ENCODE measurements at regions not wholly inside any gene's neighbourhood (a gene's known extent, or its start where the extent isn't known, plus 50 kb on each side); places are given as distances from the start of the nearest gene placed in this dataset.

GRCh38 chr2:128537646-128538045 is 219.0 kb upstream of the HS6ST1 start:
- FAIRE-seq, result no peak

DNA sequence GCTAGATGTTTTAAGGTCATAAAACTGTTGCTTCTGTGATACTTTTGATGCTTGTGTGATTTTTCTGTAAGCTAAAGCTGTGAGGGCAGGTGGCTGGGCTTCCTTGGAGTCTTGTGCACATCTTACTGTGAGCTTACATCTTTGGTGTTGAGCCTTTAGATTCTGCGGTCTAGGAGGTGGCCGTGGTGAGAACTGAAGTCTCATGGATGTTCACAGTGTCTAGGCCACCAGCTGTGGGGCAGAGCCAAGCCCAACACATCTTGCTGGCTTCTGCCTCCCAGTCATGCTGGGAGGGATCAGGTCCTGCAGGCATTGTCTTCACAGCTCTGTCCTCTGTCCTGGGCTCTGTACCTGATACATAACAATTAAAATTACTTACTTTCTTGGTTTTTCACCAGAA is 219.7 kb upstream of the HS6ST1 start:
- FAIRE-seq, result no peak

DNA sequence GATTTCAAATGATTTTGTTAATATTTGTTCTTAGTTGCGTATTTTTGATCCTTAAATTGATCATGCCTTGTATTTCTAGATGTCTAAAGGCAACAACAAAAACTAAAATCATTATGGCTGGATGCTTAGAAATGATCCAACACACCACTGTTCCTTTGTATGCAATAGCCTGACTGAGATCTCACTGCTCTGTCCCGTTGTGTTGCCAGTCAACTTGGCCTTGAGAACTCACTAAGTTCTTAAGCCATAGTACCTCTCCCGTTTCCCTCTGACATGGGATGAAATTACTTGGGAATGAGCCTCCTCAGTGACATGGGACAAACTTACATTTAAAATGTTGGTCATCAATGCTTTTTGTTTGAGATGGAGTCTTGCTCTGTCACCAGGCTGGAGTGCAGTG is 222.0 kb upstream of the HS6ST1 start:
- no peak for FAIRE-seq

GRCh38 chr2:128541448-128541847 is 222.8 kb upstream of the HS6ST1 start:
- FAIRE-seq, result no peak

DNA sequence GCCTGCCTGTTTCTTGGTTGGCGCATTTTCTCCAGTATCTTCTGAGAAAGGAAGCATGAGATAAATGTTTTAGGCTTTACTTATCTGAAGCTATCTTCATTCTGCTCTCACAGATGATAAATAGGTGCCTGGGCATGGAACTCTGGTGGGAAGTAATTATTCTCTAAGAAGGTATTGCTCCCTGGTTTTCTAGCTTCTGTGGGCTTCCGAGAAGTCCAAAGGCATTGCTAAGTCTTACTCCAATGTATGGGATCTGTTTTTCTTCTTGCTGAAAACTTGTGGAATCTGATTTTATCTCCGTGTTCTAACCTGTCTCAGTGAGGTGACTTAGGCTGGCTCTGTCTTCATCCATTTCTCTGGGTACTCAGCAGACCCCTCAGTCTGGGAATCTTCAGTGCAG is 224.4 kb upstream of the HS6ST1 start:
- no peak for FAIRE-seq

DNA sequence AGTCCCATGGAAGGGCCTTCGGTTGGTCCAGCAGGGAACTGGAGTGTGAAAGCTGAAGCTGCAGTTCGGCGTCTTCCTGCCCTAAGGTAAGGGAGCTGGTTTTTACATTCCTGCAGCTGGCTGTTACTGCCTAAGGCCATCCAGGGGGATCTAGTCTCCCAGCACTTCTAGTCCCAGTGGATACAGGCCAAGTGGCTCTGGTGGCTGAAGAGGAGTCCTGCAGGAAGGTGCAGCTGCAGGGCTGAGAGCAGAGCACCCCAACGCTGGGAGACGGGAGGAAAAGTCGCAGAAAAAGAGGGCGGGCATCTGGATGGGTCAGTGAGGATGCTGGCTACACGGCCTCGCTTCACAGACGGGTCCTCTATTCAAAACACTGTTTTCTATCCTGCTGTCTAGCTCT is 225.0 kb upstream of the HS6ST1 start:
- FAIRE-seq, result no peak

- FAIRE-seq, result no peak
Measured at GRCh38 chr2:128544321-128545037, 225.8 kb upstream of the HS6ST1 start.

- no peak for FAIRE-seq
Measured at GRCh38 chr2:128545085-128545484, 226.4 kb upstream of the HS6ST1 start.

DNA sequence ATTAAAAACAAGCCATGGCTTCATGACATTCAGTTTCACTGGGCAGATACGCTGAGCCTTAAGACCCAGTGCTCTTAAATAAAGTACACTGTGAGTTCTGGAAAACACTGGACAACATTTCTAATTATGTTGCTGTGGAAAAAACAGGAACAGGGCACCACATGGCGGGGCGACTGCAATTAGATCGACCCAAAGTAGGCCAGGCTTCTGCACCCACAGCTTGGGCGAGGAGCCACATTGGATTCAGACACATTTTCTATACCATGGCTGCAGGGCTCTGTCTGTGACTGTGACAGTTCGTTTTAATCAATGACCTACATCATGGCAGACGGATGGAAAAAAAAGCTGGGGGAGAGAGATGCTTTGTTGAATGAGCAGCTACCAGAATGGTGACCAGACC is 227.2 kb upstream of the HS6ST1 start:
- FAIRE-seq, result no peak

GRCh38 chr2:128547667-128548066 is 229.0 kb upstream of the HS6ST1 start:
- FAIRE-seq, result no peak

DNA sequence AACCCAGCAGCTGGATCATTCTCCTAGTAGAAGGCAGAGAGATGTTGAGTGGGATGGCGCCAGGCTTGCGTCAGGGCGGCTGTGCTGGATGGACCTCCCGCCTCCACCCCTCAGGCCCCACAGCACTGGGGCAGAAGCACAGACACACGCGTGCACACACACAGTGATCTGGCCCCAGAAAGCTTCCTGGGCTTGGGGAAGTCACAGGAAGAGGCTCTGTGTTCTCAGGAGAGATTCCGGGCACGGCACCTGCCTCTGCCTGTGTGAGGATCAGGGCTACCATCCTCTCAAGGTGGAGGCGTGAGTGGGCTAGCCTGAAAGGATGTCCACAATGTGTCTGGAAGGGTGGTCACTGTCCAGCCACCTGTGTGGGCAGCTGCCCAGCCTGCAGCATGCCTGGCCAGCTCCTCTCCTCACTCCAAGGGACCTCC is 229.8 kb upstream of the HS6ST1 start:
- FAIRE-seq, result no peak

DNA sequence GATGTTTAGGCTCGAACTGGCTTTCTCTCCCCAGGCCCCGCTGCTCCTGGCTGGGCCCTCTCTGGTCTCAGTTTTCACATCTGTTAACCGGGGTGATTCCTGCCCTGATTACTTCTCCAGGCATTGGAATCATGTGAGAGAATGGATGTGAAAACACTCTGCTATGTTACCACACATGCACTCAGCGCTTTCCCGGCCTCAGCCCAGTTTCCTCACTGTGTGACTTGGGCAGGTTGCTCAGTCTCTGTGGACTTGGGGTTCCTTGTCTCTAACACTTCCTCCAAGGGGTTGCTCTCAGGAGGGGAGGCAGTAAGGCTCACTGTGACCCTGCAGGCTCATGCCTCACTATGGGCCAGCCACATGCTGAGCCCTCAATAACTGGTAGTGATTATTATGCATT is 230.4 kb upstream of the HS6ST1 start:
- FAIRE-seq, result no peak

DNA sequence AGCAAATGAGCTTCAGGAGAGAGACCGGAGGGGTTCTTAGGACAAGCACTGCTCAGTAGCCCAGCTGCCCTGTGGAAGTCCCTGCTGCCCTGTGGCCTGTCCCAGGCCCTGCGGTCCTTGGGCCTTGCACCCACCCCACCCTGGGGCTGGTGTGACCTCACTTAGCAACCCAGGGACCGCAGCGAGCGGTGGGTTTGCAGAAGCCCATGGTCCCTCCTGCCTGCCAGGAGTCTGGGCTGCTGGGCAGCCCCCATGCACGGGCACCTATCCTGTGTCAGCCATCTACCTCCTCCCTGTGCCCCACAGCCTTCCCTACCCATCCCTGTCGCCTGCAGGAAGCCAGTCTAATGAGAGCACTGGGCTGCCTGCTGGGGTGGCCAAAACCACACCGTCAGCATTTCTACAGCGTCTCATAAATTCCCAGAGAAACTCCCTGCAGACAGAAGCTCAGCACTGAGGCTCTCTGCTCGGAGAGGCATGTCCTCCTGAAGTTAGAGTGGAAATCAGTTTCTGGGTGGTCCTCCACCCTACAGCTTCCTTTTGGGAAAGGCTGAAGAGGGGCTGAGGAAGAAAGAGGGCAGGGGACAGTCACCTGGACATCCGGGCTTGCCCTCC is 231.1 kb upstream of the HS6ST1 start:
- FAIRE-seq, result no peak

DNA sequence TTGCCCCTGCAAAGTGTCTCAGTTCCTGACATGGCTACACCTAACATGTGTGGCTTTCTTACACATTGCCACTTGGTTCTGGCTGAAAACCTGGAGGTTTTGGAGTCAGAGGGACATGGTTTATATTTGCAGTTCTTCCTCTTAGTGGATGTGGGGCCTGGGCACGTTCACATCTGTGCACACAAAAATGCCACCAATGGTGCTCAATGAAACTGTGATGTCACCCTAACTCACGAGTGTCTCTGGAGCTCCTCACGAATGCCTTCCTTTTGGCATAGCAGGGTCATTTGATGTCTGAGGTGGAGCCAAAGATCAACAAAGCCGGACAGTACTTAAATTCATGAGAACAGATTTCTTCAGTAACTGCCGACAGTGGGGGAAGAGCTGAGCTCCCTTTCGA is 231.7 kb upstream of the HS6ST1 start:
- FAIRE-seq, result no peak

DNA sequence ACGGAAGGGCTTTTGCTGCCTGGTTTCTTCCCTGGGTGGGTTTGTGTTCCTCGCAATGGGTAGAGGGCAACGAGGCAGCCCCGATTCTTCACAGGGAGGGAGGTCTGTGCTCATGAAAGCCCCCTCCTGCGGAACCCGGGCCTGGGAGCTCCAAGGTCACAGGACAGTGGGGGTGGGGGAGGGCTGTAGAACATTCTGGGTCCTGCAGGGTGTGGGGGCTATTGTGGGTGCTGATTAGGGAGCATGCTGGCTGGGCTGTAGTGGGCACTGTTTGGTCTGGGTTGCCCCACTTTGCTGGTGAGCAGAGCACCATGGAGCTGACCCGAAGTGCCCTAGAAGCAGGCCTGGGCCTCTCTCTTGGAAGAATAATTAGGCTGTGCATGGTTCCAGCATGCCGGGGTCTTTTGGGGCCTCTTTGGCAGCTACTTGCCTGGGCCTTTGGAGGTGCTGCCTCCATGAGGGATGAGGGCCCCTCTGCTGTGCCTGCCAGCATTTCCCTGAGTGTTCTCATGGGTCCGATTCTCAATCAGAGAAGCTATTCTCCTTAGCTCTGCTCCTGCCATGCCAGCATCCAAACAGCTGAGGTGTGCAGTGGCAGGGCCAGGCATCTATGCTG is 232.2 kb upstream of the HS6ST1 start:
- FAIRE-seq, result no peak

DNA sequence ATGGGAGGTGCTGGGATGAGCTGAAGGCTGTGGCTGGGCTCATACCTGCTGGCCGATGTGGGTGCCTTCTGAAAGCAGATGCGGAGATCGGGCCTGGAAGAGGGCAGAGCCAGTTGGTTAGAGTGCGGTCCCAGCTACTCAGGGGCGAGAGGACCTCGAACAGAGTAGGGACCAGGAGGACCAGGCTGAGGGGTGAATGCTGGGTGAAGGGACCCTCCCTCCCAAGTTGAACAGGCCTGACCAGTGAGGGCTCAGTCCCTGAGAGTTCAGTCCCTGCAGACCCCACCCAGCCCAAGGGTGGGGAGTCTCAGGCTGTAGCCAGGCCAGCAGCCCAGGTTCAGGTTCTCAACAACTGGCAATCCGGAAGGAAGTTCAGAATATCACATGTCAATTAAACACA is 232.8 kb upstream of the HS6ST1 start:
- FAIRE-seq, result no peak

- no peak for FAIRE-seq
Measured at GRCh38 chr2:128552141-128552805, 233.6 kb upstream of the HS6ST1 start.

DNA sequence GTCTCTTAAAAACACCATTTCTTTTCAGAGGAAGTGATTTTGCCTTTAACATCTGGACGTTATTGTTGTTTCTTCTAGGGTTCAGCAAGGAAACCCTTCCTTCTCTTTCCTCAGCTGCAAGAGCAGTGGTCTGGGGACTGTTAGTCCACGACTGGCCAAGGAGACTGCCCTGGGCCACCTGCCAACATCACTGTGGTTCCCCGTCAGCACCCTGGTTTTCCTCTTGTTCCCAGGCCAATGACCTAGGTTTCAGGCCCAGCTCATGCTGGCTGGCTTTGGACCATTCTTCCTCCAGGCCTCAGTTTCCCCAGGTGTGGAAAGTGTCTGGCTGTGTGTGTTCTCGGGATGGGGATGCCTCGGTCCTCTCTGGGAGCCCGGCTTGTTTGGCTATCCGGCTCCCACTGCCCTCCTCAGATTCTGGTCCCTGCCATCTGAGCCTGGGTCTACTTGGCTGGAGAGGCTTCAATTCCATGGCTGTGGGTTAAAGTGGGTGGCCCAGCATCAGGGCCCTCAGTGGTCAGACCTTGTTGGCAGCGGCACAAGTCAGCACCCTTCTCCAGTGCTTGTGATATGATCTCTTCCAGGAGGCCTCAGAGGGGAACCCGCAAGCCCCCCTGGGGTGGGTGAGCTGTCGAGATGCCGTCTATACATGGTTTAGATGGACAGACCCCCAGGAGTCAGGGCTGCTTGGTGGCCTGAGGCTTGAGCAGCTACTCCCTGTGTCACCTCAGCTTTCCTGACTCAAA is 234.3 kb upstream of the HS6ST1 start:
- no peak for FAIRE-seq

- no peak for FAIRE-seq
Measured at GRCh38 chr2:128554151-128554769, 235.6 kb upstream of the HS6ST1 start.

GRCh38 chr2:128555433-128555832 is 236.8 kb upstream of the HS6ST1 start:
- no peak for FAIRE-seq

- no peak for FAIRE-seq
Measured at GRCh38 chr2:128556089-128556488, 237.4 kb upstream of the HS6ST1 start.

GRCh38 chr2:128556633-128557032 is 238.0 kb upstream of the HS6ST1 start:
- no peak for FAIRE-seq

DNA sequence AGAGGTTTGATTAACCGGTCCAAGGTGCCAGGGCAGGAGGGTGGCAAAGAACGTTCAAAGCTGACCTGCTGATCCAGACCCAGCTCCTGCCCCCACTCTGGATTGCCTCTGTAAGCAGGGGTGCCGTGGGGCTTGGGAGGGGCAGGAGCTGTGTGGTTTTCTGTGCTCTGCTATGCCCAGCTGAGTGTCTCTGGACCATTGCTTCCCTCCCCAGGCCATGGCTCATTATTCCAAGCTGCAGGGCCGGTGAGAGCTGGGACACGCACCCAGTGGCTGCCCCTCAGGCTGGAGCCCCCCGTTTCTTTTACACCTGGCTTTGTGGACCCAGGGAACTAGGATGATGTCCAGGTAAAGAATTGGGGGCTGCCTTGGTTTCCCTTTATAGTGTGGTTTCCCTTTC is 238.4 kb upstream of the HS6ST1 start:
- FAIRE-seq, result no peak

Data from G401.6 (cell line).